Fibroblast of skin of scalp (primary cell): ENCODE measurements at regions not wholly inside any gene's neighbourhood (a gene's known extent, or its start where the extent isn't known, plus 50 kb on each side); places are given as distances from the start of the nearest gene placed in this dataset.
"Not testable (repeated sequence)": the region's sequence is repeated elsewhere in the genome, so short reads cannot be mapped to it uniquely, and the experiment has no call there.

ENCODE experiments used
- DNase-seq: peaks from one replicate; pipeline ENCODE4 v3.0.0-alpha.2; 2013

DNA sequence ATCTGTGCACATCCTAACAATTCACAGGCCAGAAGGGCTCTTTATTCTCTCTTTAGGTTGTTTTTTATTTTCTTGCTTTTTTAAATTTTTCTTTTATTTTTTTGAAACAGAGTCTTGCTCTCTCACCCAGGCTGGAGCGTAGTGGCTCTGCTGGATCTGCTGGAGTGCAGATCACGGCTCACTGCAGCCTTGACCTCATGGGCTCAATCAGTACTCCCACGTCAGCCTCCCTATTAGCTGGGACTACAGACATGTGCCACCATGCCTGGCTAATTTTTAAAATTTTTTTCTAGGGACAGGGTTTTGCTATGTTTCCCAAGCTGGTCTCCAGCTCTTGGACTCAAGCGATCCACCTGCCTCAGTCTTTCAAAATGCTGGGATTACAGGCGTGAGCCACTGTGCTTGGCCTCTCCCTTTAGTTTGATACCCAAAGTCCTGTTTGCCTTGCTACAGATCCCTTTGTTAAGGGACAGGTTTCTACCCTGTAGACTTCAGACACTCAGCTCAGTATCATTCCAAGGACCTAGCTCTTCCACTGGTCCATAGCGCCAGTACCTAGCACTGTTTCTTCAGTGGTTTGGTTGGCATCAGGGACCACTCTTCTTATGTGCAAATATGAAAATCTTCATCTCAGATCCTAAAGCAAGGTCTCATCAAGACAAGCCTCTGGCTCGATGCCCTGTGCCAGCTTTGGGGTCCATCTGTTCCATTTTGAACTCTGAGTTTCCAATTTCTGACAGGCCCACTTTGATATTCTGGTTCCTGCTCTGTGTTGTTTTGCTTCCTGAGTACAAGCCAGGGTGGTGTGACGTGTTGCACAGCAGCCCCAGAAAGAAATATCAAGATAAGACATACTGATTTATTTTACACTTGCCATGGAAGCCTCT is 211.7 kb downstream of the FAT3 start:
- DNase-seq, result no peak

DNA sequence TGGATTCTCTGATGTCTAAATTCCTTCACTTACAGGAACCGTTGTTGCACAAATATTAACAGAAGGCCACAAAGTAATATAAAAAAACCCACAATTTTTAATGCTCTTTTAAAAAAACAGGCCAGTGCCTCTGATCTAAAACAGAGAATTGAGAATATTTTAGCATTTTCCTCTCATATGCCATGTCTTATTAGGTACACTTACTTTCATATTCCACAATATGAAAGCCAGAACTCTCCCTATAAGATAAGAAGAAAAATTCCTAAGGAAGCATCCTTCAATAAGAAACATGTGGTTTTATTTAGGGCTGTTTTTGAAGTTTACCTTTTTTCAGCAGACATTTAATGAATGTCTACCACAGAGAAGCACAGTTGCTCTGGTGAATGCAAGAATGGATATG is 214.5 kb downstream of the FAT3 start:
- no peak for DNase-seq

DNA sequence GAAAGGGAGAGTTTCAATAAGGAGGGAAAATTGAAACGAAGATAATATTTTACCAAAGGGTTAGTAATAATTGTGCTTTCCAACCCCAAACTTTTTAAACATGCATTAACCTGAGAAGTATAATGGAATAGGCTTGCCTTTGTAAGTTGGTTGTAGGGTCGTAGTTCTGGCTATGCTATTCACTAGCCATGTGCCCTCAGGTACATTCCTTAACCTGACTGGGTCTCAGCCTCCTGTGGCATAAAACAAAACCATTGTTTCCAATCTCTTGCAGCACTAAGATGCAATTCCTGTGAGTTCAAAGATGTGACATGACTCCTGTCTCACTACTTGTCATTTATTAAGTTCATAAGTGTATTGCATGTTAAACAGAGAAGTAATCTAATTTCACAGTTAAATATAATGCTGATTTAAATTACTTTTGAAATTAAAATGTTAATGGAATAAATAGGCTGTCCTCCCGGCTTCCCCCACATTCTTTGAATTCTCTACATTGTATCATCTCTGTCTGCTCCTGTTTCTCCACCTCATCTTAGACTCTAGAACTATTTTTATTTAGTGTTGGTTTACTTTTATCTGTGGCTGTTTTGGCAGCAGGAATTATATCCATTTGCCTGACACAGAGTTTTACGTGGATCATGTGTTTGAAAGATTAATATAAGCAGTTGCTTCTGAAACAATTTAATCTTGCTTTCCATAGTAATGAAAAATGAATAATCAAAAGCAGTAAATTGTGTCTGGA is 216.3 kb downstream of the FAT3 start:
- DNase-seq, result no peak

DNA sequence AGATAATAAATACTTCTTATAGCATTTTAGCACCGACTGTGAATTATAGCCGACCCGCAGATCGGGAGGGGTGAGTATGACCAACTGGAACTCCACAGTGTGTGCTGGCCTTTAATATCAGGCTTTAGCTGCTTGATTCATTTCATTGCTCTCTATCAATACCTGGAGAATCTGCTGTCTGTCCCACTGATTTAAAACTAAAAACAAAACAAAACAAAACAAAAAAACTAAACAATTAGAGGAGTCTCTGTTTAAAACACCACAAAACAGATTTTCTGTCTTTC is 216.8 kb downstream of the FAT3 start:
- DNase-seq, result no peak

DNA sequence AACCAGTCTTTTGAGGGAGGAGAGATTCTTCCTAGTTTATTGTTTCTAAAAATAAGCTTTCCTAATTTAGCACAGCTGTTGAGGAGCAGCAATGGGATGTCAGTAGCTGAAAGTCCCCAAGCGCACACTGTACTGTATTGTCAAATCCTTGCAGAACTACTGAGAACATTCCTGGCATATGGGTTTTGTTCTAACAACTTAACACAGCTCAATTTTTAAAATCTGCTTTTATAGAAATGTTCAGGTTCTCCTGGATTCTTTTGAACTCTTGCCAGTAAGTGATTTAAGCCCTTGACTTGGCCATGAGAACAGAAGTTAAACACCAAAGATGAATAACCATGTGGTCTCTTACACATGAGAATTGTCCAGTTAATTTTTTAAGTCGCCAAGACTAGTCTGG is 218.6 kb downstream of the FAT3 start:
- peak; percentile 50 for DNase-seq

DNA sequence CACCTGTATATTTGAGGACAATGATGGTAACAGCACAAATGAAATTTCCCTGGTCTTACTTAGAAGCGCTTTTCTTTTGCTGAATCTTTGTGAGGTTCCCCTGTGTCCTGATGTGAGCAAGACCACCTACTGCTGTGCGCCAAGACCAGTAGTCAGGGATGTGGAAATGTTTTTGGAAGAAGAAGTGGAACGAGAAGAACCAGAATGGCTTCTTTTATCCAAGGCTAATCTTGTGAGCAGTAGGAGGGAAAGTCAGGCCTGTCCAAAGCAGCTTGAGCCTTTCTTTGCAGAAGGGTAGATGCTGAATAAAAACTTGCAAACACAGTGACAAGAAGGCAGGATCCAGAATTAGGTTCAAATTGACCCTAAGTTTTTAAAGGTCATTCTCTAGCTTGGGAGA is 223.0 kb downstream of the FAT3 start:
- DNase-seq, result no peak

DNA sequence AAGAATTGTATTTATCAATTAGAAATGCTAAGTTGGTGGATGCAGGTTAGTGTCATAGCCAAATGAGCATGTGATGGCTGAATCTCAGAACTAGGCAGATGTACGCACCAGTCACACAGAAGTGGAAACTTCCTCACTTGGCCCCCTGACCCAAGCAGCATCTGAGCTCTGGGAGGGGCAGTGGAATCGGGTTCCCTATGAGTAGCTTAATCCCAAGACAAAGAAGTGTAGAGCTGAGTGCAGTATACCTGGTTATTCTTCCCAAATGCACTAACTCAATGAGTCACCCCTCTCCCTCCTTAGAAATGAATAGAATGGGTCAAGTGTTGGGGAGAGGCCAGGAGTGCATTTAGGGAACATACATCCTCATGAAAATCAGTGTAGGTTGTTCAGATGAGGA is 224.6 kb downstream of the FAT3 start:
- DNase-seq, result no peak

DNA sequence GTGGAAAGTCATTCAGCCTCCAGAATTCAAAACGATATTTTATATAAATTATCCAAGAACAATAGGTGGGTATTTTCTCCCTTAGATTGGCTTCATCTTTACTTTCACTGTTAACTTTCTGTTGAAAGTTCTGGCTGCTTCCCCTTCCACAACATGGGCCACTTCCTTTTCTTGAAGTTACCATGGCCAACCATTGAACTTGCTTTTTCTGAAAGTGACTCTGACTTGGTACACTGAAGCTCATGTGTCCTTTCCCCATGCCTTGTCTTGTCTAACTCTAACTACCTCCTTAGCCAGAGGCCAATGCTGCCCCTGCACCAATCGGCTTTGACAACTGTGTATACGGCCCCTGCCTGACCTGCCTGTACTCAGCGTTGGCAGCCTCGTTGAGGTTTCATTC is 225.2 kb downstream of the FAT3 start:
- DNase-seq, result no peak

DNA sequence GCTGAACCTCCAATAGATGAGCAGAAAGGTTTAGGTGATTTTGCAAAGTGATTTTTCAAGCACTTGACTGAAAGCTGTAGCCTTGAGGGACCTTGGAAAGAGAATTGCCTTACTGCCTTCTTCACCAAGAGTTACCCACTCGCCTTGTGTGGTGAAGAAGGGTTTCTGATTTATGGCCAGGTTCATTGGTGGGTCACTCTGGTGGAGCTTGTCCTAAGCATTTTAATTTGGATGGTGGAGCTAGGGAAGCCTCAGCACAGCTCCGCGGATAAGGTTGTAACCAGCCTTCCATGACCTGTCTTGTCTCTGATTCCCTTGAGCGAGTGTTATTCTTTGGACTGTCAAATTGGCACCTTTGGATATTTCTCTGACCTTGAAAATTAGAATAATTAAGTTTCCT is 226.4 kb downstream of the FAT3 start:
- no peak for DNase-seq

DNA sequence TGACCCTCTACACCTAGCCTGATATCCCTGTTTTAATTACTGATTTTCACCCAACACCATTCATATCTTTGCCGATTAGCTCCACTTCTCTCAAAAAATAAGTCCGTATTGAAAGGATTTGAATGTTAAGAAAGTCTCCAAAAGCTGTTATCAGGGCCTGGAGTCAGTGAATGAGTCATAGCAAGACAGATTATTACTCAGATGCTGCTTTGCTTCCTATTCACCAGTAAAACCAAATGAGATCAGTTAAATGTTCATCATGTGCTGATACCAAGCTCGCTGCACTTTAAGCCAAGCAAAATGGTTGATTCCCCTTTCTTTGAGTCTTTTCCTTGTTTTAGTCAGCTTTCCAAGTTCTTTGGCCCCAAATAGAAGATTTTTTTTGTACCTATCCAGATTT is 228.4 kb downstream of the FAT3 start:
- peak; percentile 43 for DNase-seq

DNA sequence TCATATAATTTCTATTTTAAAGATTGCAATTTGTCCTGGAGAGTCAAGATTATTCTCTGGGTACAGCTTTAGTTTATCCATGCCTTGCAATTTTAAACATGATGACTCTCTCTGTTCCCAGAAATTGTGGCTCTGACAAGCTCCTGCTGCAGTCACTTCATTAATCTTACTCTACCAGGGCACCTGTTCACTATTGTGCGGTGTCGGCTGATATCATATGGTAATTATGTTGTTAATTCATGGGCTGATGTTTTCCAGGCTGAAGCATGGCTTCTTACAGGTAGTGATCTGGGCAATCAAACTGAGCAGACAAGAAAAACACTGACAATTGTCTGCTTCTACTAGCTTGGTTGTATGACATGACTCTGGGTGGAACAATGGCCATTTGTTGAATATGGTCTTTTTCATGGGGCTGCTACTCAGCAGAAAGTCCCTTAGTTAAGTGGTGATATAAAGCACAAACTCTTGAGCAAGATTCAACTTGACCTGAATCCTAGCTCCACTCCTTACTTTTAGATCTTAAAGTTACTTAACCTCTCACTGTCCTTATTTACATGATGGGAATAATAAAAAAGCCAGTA is 230.7 kb downstream of the FAT3 start:
- DNase-seq, result no peak

DNA sequence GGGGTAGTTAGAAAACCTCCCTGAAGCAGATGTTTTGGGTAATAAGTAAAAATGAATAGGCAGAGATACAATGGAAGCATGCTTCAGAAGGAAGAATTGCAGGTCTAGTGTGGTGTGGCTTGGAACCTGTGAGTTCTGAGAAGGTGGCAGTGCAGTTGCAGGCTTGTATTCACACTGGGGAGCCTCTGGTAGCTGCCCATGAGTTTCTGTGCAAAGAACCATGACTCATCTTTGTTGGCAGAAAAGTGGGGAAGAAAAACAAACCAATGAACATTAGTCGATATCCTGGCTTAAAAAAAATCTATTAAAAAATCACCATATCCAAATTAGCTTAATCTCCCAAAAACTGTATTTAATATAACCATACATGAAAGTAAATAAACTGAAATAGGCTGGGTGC is 232.6 kb downstream of the FAT3 start:
- peak; percentile 52 for DNase-seq

DNA sequence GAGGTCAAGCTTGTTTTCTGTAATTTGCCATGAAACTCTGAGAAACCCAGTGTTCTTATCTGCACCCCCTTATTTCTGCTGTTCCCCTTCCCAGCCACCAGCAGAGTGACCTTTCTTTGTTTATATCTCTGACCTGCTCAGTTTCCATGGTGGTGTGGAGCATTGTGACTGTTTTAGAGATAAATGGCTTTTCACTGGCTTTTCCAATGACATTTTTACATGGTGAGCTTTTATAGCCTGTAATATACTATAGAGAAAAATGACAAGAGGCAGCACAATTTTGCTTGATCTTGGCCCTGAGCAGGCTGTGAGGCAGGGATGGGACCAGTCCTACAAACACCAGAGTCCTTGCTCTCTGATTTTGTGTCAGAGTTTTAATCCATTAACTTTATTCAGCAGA is 233.9 kb downstream of the FAT3 start:
- DNase-seq, result no peak

DNA sequence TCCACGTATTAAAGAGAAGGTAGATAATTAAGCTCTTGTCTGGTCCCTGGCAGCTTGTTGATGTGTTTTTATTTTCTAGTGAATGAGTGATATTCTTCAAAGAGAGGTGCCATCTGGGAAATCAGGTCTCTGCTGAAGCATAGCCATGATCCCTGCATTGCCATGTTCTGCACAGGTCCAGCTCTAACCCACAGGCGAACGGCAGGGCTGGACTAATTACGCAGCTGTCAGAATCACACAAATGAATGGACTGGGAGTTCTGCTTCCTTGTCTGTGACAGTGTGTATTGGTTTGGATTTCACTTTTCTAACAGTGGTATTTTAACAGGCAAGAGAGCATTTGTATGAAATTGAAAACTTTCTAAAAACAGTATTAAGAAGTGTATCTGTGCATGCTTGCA is 235.6 kb downstream of the FAT3 start:
- no peak for DNase-seq

DNA sequence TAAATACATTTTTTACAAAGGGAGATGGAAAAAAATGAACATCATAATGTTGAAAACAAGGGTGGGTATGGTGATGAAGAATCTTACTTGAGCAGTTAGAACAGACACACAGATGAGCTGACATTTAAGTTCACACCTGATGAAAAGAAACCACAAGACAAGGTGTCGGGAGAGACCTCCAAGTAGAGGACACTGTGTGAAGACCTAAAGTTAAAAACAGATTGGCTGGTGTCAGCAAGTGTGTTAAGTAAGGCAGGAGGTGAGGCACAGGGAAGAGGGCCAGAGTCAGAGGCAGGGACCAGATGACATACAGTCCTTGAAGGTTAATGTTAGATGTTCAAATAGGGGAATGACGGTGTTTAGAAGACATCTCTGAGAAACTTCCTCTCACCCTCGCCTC is 236.8 kb downstream of the FAT3 start:
- DNase-seq, result no peak

DNA sequence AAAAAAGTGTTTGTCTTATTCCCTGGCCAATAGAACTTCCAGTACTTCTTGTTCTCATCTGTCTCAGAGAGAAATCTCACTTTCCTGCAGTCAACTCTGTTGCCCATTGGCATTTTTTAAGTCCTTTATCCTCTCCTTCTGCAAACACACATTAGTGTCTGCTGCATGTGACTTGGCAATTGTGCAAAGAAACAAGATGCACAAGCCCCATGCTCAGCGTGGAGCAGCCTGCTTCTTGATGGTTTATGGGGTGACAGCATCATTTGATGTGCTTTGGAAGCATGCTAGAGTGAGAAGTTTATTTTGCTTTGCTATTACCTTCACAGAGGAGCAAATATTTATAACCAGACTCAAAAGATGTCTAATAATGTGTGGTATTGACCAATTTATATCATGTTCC is 238.2 kb downstream of the FAT3 start:
- DNase-seq, result no peak

DNA sequence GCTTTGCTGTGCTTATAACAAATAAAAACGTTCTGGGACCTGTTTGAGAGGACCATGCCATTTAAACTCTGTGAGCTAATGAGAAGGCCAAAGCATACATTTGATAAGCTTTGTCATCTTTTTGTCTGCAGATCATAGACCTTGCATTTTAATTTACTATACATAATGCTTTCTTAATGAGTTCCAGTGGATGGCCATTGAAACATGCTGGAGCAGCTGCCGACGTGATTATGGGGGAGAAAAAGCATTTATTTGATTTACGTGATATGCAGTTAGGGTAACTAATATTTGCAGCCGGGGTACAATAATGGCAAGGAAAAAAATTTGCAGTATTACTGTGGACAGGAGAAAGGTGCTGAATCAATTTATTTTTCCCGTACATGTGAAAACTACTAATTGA is 240.2 kb downstream of the FAT3 start:
- DNase-seq, result no peak

DNA sequence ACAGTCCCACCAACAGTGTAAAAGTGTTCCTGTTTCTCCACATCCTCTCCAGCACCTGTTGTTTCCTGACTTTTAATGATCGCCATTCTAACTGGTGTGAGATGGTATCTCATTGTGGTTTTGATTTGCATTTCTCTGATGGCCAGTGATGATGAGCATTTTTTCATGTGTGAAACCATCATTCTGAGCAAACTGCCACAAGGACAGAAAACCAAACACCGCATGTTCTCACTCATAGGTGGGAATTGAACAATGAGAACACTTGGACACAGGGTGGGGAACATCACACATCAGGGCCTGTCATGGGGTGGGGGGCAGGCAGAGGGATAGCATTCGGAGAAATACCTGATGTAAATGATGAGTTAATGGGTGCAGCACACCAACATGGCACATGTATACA is 240.8 kb downstream of the FAT3 start:
- not testable (repeated sequence) for DNase-seq

DNA sequence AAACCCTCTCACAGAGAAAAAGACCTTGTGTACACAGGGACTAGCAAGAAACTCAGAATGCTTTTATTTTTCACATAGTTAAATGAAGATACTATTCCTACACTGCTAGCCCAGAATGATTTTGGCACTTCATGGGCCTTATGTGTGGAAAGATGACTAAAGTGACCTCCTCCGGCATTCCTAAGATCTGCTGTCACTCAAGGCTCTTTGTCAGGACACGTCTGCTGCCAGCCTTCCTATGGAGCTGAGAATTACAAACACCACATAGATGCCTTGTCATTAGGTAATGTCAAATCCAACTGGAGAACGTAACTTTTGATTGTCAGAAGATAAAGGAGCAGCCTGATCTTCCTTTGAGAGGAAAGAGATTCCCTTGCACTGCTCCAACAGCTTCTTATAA is 249.1 kb downstream of the FAT3 start:
- DNase-seq, result peak; percentile 61

DNA sequence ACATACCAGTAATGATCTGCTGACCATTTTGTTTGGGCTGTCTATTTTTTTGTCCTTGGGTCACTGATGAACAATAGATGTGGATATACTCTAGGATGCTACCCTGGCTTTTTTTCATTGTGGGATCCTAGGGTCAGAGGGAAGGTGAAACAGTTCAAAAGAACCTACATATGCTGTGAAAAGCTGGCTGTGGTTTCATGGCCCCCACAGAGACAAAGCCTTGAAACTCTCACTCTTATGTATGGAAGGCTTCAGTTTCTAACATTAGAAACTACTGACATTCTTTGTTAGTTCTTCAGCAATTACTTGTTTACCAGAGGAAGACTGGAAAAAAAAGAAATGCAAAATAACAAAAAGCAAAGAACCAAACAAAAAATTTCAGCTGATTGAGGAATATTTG is 250.7 kb downstream of the FAT3 start:
- no peak for DNase-seq

DNA sequence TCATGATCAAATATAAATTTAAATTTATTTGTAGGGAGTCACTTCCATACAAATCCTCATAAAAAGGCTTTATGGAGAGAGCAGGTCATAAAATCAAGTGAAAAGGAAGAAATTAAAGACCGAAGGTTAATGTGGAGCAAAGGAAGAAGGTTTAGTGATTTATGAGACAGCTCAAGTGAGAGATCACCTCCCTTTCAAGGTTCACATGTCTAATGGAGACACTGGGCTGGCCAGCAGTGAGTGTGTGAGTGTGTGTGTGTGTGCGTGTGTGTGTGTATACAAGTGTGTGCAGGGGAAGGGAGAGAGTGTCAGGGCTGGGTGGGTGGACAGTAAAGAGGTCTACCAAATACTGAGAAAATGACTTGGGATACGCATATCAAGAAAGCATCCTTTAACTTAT is 251.2 kb downstream of the FAT3 start:
- no peak for DNase-seq

DNA sequence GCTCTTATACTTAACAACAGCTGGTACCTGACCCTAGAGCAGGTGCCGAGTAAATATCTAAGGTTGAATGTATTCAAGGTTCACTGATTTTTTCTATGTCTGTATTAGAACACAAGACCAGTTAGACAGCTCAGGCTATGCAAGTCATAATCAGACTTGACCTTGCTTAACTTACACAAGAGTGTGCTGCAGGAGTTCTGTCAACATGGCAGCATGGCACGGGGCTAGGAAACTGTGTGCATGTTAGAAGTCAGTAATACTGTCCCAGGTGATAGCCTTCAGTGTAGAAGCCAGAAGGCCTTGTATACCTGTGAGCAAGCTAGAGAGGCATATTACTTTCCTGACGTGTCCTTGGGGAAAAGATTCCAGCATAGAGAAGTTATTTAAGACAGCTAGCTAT is 253.1 kb downstream of the FAT3 start:
- DNase-seq, result no peak

DNA sequence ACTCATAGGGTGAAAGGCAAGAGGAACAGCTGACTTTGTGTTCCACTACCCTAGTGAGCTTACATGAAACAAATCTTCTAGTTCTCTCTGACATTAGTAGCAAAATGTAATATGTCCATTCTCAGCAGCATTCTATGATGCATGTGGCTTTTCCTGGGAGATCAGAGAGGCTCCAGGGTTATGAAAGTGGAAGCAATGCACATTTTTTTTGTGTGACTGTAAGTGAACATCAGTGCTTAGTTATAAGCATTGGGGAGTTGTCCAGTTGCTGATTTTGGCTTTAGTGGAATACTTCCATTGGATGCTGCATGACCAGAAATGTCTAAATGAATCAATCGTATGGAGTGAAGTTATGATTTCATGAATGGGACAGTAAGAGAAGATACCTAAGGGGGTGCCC is 255.9 kb downstream of the FAT3 start:
- DNase-seq, result peak; percentile 56

DNA sequence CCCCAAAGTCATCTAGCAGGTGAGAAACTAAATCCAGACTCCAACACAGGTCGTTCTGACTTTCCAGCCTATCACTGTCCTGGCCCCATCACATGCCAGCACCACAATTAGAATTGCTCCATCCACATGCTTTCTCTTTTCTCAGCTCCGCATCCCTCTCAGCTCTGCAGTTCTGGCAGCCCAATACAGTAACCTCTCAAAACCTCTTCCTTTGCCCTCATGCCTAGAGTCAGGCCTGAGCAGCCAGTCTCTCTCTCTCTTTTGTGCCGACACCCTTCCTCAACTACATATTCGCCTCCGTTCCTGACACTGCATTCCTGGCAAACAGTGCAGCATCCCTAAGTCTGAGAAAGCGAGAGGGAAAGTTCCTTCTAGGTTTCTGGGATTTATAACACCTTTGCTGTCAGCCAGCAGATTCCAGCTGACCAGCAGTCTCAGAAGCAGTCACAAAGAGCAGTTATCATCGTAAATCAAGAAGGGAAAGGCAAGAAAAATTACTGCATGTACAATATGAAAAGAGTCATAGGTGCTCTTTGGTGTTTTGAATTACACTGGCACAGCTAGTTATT is 258.0 kb downstream of the FAT3 start:
- DNase-seq, result no peak
